Lower leg skin (tissue), 3 donors: ENCODE measurements at regions not wholly inside any gene's neighbourhood (a gene's known extent, or its start where the extent isn't known, plus 50 kb on each side); places are given as distances from the start of the nearest gene placed in this dataset.

Experiments used
- CTCF ChIP-seq, 3 donors: fragments of 450-650 bp; IDR thresholded peaks; one replicate each; pipeline ENCODE4 v1.5.1; 2016; ENCODE audit warnings: antibody characterized with exemption in 3 of 3, mild to moderate bottlenecking in 3 of 3, moderate library complexity in 2 of 3
- POLR2A ChIP-seq, 2 donors: fragments of 450-650 bp; IDR thresholded peaks; one replicate each; pipeline ENCODE4 v1.6.1; 2016 to 2017; ENCODE audit warnings: antibody characterized with exemption in 2 of 2, mild to moderate bottlenecking in 1 of 2, moderate library complexity in 1 of 2

GRCh38 chr5:166195981-166196380 lies 2095.5 kb upstream of the WWC1 start:
- TF ChIP-seq CTCF (IDR thresholded peaks at IDR 0.05) (no peak), POLR2A (IDR thresholded peaks at IDR 0.05) (no peak)
